Sciatic nerve (tissue), 2 donors: ENCODE measurements at regions not wholly inside any gene's neighbourhood (a gene's known extent, or its start where the extent isn't known, plus 50 kb on each side); places are given as distances from the start of the nearest gene placed in this dataset.

Source experiments
- ATAC-seq: fragments of 200-7000 bp; cut with Tn5 transposase; one replicate; pipeline ENCODE4 v1.9.1; 2020; ENCODE audit warnings: mild to moderate bottlenecking, moderate library complexity
- DNase-seq: peaks from one replicate; pipeline ENCODE4 v3.0.0-alpha.2; 2020; ENCODE audit warnings: low spot score
- intact Hi-C: fragments of 100-400 bp; cut with DNase I; formaldehyde crosslinking; loops from one replicate; pipeline ENCODE4 v1.14.2; 2022
- donor health status: DM: no; HTN: no; CAD: no.
- donor health status: DM: no; HTN: no; CAD: no.

DNA sequence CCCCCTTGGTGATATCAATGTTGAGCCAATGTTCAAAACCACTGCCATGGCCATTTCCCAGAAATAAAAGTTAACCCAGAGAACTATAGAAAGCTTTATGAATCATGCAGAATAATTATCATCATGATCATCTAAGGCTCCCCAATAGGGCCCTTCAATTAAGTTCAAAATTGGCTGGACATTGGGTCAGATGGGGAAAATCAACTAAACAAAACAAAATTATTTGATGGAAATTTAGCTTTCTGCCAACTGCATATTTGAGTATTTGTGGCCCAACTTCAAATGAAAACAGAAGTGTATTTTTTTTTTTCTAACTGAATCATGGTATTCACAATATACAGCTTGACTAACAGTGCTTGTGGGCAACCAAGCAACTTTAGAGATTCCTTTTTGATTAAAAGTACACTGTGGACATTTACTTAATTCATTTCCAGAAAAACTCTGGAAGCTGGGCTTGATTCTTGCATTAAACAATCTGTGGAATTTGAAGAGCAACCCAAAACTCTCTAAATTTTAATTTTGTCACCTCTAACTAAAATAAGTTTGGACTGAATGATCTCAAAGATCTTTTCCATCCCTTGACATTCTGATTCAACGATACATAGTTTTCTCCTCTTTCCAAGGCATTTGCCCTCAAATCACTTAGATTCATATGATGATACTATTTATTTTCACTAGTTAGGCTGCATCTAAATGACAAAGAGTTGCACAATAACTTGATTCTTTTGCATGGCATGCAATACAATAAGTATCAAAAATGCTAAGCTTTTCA is 203.2 kb downstream of the AHR start:
- no peak for DNase-seq
- intact Hi-C loops: no loop called here
- no peak for ATAC-seq

DNA sequence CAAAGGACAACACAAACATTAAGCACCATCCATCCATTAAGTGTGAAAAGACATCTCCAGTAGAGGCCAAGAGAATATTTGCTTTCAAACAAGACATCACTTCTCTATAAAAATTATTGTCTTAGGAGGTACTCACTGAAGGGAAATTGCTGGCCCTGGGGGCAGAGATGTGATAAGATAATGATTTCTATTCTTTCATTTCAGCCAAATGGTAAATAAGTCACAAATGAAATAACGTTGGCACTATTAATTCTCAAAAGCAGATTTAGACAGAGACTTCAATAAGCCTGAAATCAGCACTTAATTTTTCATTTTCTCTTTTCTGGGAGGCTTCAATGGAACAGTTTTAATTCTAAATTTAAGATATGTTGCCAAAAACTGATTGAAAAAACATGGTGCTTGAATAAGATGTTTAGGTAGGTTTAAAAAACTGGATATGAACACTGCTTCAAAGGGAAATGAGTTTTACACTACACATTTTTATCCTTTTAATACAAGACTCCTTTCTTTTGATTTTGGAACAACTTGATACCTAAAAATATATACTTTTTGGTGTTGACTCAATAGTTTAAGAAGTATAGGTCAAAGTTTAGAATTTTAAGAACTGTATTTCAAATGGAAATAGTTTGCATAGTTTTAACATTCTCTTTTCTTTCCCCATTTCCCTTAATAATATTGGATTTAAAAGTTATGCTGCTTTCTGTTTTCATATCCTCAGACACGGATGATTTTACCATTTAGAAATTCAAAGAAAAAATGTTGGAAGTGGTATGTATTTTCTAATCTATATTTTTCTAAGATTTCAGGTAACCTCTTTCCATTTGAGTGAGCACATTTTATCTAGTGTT is 204.0 kb downstream of the AHR start:
- DNase-seq (no peak), ATAC-seq (no peak)
- intact Hi-C loops: no loop called here

GRCh38 chr7:17506095-17506494 is 207.6 kb downstream of the AHR start:
- intact Hi-C loops: no loop called here
- DNase-seq: no peak
- ATAC-seq: peak; percentile 46

- DNase-seq (no peak), ATAC-seq (no peak)
- intact Hi-C loops: no loop called here
Observed at GRCh38 chr7:17506596-17506995, 208.1 kb downstream of the AHR start.

GRCh38 chr7:17507717-17508116 is 209.3 kb downstream of the AHR start:
- ATAC-seq (no peak), DNase-seq (no peak)
- intact Hi-C loops: no loop called here

- no peak for DNase-seq
- intact Hi-C loops: no loop called here
- ATAC-seq: no peak
Observed at GRCh38 chr7:17512181-17512675, 213.8 kb downstream of the AHR start.

- intact Hi-C loops: no loop called here
- DNase-seq (no peak), ATAC-seq (no peak)
Observed at GRCh38 chr7:17516771-17517170, 218.3 kb downstream of the AHR start.

DNA sequence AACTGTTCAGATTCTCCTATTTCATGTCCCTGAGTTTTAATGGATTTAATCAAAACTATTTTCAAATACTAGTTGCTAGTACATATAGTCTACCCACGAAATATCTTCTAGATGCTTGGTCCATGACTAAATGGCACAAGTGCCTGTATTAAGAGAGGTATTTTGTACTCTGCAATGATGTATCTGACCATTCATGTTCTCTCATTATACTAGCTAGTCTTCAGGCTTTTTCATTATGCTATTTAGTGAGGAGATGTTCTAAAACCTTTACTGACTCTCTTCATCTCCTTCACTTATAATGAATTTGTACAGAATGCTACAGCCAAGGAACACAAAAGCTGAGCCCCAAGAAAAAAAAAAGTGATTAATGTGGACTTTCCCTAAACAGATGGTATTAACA is 222.5 kb downstream of the AHR start:
- intact Hi-C loops: no loop called here
- no peak for DNase-seq
- peak; percentile 29 for ATAC-seq

DNA sequence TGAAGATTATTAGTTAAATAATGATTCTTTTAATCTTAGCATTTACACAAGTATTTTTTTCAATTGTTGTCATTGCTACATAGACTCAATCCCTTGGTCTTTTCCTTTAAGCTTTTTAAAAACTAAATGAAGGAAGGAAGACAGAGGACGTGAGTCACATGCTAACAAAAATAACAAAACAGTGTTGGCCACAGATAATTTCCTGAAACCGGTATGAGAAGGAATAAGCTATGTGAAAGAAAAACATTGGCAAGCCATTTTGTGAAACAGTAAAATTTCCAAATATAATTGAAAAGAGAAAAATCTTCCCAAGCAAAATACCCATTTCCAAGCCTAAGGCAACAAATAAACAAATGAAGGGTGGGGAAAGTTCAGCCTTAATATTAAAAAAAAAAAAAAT is 223.0 kb downstream of the AHR start:
- no peak for DNase-seq
- peak; percentile 71 for ATAC-seq
- intact Hi-C loops: no loop called here

- peak; percentile 68 for ATAC-seq
- no peak for DNase-seq
- intact Hi-C loops: no loop called here
Observed at GRCh38 chr7:17523813-17524739, 225.6 kb downstream of the AHR start.

DNA sequence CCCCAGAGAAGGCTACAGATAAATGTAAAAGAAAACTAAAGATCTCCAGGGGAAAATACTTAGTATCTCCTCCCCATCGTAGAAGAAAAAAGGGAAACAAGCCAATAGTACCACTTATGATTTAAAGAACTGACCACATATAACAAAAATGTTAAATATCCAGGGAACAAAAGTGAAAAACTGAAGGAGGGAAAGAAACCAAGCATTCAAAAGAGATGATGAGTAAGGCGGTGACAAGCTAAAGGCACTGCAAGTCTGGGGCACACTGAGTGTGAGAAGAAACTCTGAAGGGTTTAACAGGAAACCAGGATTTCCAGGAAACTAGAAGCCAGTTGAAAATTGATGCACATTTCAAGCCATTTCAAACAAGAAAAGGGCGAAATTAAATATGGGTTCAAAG is 226.3 kb downstream of the AHR start:
- no peak for ATAC-seq
- intact Hi-C loops: no loop called here

GRCh38 chr7:17526621-17527020 is 228.2 kb downstream of the AHR start:
- ATAC-seq (no peak), DNase-seq (no peak)
- intact Hi-C loops: no loop called here

More for the DNA sequence above, 226.3 kb downstream of the AHR start:
- DNase-seq: no peak

DNA sequence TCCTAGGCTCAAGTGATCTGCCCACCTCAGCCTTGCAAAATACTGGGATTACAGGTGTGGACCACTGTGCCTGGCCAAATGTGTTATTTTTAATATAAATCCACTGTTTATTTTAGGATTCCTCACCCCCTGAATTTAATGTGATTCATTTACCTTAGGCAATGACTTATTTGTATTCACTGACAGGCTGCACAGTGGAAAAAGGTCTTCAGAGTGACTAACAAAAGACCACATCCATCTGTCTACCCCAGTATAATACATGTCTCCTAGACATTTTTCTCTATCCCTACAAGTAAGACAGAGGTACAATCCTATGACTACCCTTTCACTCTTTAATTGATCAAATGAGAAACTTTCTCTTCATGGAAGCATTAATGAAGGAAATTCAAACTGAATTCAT is 230.2 kb downstream of the AHR start:
- ATAC-seq: no peak
- no peak for DNase-seq
- intact Hi-C loops: no loop called here

DNA sequence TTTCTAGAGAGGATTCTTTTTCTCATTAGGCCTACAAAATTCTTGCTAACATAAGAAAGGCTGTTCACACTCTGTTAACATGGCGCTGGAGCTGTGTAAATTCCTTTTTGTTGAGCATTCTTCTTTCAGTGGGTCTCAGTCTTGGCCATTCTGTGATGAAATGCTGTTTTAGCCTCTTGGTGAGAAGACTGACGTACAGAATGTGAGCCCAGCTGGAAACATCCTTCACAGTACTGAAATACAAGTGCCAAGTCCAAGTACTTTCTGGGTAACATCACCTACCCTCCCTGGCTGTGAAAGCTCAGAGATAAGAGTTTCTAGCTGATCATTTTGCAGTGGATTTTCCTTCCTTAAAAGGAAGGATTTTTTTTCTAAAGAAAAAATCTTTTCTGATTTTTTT is 231.8 kb downstream of the AHR start:
- ATAC-seq: peak; percentile 54

GRCh38 chr7:17530741-17531421 is 232.4 kb downstream of the AHR start:
- intact Hi-C loops: loop anchor here (5.0 kb wide), 1 partner anchor 1356 kb away; no protein-coding TSS in a partner anchor
- DNase-seq (no peak), ATAC-seq (peak; percentile 31)

More for the DNA sequence above, 231.8 kb downstream of the AHR start:
- no peak for DNase-seq
- intact Hi-C loops: loop anchor here (5.0 kb wide), 1 partner anchor 1357 kb away; no protein-coding TSS in a partner anchor

- ATAC-seq (no peak), DNase-seq (no peak)
- intact Hi-C loops: loop anchor here (5.0 kb wide), 1 partner anchor 1354 kb away; no protein-coding TSS in a partner anchor
Observed at GRCh38 chr7:17532861-17533404, 234.5 kb downstream of the AHR start.

DNA sequence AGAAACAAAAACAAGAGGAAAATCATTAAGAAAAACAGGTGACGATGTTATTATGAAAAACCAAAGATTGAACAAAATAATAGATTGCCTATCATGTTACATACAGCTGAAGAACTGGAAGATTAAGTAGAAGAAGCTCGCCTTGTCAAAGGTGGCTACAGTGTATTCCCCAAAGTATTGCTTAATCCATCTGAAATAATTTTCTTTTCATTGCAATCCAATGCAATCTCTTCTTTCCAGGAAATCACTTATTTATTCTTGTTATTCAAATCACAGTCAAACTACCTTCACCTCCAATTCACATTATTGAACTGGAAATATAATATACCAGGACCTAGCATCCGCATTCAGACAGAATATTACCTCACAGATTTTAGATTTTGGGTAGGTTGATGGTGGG is 235.9 kb downstream of the AHR start:
- intact Hi-C loops: loop anchor here (5.0 kb wide), 1 partner anchor 1353 kb away; no protein-coding TSS in a partner anchor
- ATAC-seq: peak; percentile 70

DNA sequence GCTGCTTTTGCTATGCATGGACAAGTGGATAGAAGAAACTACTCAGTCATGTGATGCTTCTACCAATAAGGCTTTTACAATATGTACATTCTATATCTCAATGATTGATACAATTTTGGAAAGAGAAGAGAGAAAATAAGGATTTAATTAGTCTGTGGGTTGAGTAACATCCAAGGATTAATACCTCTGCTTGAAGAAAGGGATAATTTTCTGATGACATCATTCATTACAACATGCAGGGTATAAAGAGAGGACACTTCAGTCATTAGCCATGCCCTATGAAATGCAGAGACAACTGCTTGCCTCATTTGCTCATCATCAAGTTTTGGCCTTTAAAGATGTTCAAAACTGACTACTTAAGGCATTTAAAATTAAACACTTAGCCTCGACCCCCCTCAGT is 237.3 kb downstream of the AHR start:
- no peak for ATAC-seq
- no peak for DNase-seq
- intact Hi-C loops: no loop called here

More for the DNA sequence above, 235.9 kb downstream of the AHR start:
- DNase-seq: no peak
